A549 (cell line): ENCODE measurements at regions not wholly inside any gene's neighbourhood (a gene's known extent, or its start where the extent isn't known, plus 50 kb on each side); places are given as distances from the start of the nearest gene placed in this dataset.

Source experiments
- CEBPB ChIP-seq, 2 experiments: fragments of >200 bp in 1 of 2; sonication (Bioruptor Twin) in 1 of 2; formaldehyde crosslinking in 1 of 2; IDR thresholded peaks; 2 replicates each; pipeline ENCODE4 v1.6.1; 2012 to 2016
- POLR2A ChIP-seq: IDR thresholded peaks from 2 replicates; pipeline ENCODE4 v1.6.1; 2012; ENCODE audit warnings: mild to moderate bottlenecking, low read length

- TF ChIP-seq POLR2A (no peak), CEBPB (IDR thresholded peaks at IDR 0.05) (no peak)
Observed at GRCh38 chr2:122164964-122165363, 409.5 kb downstream of the TSN start.
